HG03354 (cell line): ENCODE measurements at regions not wholly inside any gene's neighbourhood (a gene's known extent, or its start where the extent isn't known, plus 50 kb on each side); places are given as distances from the start of the nearest gene placed in this dataset.
"Not testable (repeated sequence)": the region's sequence is repeated elsewhere in the genome, so short reads cannot be mapped to it uniquely, and the experiment has no call there.

Experiments used
- ATAC-seq: cut with Tn5 transposase; IDR thresholded peaks from one replicate; pipeline ENCODE4 v1.9.1; 2021; ENCODE audit warnings: mild to moderate bottlenecking; ENCODE audit not compliant: unreplicated experiment, poor library complexity, severe bottlenecking

DNA sequence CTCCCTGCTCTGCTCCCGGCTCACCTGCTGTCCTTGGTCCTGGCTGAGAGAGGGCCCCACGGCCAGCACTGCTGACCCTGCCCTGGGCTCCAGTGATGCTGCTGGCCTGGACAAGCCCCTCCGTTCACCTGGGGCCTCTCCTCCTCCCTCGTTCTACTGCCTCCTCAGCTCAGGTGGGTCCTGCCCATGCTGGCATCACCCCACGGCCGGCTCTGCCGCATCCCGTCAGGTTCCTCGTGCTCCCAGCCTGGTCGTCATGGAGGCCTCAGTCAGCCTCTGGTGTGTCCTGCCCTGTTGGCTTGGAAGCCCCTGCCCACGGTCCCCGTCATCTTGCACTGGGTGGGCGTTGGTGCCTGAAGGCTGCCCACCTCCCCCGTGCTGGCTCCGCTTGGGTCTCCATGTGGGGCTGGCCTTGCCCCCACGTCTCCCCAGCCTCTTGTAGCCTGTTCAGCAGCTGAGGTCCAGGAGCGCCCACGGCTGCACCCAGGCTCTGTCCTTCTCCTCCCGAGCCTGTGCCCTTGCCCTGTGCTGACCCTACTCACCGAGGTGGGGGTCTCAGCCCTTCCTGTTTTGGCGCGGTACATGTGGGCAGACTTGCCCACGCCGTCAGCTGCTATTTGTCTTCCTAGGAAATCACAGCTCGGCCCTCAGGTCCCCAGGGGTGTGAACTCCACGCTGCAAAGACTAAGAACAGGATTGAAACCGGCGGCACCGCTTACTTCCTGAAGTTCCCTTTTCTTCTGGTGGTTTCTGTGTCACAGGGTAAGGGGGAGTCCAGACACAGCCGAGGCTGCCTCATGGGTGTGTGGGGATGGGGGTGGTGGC is 121.6 kb downstream of the TMEM121 start:
- ATAC-seq, result no peak

DNA sequence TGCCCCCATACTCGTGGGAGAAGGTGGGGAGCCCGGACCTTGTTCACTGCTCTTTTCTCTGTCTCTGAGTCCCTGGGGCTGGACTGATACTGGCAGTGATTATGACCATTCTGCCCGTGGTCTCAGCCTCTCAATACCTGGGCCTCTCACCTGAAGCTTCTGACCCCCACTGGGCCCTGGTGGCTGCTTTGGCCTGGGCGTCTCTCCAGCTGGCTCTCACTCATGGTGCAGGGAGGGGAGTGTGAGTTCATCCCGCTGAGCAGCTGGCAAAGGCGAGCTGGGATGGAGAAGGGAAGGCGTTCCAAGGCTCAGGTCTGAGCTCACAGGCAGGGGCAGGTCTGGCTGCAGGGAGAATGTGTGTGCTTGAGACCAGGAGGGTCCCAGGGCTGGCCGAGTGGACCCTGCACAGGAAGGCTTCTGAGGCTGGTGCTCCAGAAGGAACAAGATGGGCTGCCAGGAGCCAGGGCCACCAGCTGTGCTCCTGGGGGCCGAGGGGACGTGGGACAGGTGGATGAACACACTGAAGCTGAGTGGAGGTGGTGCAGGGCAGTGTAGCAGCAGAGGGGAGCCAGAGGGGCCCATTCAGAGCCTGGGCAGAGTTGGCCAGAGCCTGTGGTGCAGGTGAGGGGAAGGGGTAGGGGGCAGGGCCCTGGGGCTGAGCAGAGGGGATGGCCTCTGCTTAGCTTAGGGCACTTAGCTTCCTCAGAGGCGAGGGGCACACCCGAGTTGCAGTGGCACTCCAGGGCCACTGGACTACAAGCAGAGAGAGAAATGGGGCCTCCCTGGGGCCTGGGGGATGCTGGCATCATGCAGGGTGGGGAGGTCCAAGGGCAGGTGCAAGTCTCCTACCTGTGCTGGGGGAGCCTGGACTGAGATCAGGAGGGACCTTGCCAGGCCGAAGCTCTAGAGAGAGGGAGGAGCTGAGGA is 122.5 kb downstream of the TMEM121 start:
- not testable (repeated sequence) for ATAC-seq

DNA sequence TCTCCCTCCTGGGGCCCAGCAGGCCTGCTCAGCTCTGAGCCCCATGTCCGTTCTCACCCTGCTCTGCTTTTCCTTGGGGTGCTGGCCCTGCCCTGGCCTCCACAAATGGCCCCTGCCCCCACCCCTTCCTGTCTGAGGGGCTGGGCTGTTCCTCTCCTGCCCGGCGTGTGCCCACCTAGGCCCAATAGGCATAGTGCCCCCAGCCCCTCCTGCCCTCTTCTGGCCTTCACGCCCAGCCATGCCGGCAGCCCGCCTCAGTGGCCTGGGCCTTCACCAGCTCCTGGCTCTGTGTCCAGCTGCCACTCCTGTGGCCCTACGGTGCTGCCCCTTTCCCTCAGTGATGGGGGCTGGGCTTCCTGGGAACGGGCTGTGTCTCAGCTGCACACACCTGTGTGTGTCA is 125.9 kb downstream of the TMEM121 start:
- not testable (repeated sequence) for ATAC-seq

DNA sequence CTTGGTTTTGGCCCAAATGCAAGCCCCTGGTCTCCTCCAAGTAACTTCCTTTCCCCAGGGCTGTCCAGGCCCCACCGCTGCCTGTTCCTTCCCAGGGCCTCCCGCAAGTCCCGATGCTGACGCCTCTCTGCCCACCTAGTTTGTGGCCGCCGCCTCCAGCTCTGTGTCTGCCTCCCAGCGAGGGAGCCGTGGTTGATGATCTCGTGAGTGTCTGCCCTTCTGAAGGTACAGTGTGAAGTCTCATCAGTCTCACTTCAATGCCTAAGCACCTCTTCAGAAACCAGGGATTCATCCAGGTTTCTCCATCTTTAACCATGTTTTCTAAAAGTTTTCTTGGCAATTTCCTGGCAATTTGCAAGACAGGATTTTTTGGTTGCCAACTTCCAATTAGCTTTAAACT is 127.5 kb downstream of the TMEM121 start:
- ATAC-seq, result not testable (repeated sequence)

DNA sequence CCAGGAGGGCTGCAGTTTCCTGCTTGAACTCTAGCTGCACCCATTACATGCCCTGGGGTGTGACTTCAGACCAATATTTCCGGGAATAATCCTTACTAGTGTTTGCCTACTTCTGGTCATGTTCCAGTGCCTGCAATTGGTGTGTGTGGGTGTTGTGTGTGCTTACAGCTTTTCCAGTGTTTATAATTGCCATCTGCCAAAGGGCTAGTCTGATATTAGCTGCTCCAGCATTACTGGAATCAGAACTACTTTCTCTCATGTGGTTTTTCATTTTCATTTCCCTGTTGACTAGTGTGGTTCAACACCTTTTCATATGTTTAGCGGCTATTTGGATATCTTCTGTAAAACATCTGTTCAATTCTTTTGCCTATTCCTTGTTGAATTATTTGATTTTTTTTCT is 132.9 kb downstream of the TMEM121 start:
- ATAC-seq, result not testable (repeated sequence)

DNA sequence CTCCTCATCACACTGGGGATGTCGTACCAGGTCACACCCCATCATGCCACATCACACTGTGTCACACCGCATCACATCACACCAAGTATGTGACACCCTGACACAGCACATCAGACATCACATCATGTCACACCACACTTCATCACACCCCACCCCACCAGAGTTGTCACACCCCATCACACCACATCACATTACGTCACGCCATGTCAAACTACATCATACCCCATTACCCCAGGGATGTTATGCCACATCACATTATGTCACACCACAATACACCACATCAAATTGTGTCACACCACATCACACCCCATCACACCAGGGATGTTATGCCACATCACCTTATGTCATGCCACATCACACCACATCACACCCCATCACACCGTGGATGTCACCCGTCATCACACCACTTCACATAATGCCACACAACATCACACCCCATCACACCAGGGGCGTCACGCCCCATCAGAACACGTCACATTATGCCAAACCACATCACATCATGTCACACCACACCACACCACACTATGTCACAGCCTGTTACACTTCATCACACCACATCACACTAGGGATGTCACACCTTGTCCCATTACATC is 133.6 kb downstream of the TMEM121 start:
- no peak for ATAC-seq

DNA sequence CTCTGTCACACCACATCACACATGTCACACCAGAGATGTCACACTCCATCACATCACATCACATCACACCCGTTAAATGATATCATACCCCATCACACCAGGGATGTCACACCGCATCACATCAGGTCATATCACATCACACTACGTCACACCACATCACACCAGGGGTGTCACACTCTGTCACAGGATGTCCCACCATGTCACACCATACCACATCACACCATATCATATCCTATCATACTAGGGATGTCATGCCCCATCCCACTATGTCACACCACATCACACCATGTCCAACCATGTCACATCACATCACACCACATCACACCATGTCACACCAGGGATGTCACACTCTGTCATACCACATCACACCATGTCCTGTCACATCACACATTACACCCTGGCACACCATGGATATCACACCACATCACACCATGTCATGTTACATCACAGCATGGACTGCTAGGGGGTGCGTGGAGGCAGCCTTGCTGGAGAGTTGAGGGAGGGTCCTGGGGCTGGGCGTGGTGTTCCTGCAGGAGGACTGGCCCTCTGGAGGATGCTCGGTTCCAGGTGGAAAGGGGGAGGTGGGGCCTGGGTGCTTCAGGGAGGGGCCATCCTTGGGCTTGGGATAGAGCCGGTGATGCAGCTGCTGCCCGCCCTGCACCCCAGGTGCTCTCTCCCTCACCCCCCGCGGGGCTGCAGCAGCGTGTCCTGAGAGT is 134.6 kb downstream of the TMEM121 start:
- ATAC-seq, result no peak

DNA sequence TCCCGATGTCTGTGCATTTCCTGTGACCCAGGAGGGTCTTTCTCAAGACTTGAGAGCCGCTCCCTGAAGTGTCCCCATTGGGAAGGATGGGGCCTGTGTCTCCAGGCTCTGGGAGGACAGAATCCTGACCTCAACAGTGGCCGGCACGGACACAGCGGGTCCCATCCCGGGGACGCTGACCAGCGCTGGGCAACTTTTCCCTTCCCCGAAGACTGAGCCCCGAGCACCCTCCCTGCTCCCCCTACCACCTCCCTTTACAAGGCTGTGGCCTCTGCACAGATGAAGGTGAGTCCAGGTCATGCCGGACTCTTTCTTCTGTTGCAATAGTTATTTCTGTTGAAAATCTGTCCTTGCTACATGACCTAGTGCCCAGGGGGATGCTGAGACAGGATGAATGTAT is 135.7 kb downstream of the TMEM121 start:
- not testable (repeated sequence) for ATAC-seq

DNA sequence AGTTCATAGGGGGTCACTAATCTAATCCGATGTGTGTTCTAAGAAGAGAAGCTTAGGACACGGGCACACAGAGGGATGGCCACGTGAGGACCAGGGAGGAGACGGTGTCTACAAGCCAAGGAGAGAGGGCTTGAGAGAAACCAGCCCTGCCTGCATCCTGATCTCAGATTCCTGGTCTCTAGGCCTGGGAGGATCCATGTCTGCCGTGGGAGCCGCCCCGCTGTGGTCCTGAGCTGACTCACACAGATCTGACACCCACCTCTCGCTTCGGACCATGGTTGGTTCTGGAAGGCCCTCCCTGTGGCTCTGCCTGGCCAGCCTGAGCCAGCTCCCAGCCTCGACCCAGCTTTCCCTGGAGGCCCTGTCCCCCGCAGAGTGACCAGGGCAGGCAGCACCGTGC is 136.2 kb downstream of the TMEM121 start:
- ATAC-seq, result not testable (repeated sequence)

DNA sequence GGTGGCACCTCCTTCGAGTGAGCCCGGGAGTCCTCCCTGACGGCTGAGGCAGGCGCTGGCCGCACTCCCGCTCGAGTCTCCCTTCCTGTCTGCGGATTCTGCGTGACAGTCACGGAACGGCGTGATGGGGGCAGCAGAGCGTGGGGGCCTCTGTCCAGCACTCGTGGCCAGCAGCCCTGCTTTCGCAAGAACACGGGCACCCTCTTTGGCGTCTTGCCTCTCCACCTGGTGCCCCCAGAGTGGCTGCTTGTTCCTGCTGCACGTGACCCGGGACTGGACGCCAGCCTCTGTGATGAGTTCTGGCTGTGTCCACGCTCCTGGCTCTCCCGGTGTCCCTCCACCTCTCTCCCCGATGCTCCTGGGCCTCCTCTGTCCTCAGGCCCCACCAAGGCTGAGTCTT is 136.9 kb downstream of the TMEM121 start:
- ATAC-seq, result not testable (repeated sequence)

DNA sequence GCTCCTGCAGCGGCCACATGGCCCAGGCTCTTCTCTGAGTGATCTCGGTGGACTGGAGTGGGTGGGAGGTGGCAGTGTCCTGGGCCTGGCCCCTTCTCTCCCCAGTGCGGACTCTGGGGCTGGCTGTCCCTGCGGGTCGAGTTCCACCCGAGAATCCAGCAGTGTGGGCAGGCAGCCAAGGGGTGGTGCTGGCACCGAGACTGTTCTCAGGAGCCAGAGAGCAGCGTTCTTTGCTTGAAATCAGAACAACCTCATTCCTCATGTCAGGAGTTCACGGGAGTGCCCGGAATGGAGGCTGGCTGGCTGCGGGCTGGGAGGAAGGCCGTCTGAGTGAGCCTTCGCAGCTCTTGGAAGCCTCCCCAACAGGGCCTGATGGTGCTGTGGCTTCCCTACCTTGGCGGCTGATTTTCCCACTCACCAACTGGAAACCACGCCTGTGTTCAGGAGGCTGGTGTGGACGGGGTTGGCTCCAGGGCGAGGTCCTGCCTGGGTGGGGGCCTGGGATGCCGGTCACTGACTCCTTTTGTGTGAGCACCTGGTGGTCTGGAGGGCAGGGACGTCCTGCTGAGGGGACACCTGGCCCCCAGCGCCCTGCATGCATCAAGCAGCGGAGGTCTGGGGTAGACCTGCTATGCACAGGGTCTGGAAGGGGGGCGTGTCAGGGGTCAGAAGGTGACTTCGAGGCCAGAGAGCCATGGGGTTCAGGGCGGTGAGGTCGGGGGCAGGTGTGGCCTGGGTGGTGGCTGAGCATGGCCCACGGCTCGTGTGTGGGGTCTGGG is 137.6 kb downstream of the TMEM121 start:
- ATAC-seq, result not testable (repeated sequence)

DNA sequence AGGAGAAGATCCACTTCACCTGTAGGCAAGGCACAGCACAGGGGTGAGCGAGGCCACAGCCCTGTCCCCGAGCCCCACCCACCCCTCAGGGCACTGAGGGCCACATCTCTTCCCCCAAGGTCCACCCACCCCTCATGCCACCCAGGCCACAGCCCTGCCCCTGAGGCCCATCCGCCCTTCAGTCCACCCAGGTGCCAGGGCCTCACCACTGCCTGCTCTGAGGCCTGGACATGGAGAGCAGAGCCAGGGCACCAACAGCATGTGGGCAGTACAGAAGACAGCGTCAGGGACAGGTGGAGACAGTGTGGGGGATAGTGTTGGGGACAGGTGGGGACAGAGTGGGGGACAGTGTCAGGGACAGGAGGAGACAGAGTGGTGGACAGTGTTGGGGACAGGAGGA is 138.3 kb downstream of the TMEM121 start:
- no peak for ATAC-seq

DNA sequence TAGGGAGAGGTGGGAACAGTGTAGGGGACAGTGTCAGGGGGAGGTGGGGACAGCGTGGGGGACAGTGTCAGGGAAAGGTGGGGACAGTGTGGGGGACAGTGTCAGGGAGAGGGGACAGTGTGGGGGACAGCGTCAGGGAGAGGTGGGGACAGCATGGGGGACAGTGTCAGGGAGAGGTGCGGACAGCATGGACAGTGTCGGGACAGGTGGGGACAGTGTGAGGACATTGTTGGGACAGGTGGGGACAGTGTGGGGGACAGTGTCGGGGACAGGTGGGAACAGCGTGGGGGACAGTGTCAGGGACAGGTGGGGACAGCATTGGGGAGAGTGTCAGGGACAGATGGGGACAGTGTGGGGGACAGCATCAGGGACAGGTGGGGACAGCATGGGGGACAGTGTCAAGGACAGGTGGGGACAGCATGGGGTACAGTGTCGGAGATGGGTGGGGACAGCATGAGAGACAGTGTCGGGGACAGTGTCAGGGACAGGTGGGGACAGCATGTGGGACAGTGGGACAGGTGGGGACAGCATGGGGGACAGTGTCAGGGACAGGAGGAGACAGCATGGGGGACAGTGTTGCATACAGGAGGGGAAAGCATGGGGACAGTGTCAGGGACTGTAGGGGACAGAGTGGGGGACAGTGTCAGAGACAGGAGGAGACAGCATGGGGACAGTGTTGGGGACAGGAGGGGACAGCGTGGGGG is 139.0 kb downstream of the TMEM121 start:
- no peak for ATAC-seq

DNA sequence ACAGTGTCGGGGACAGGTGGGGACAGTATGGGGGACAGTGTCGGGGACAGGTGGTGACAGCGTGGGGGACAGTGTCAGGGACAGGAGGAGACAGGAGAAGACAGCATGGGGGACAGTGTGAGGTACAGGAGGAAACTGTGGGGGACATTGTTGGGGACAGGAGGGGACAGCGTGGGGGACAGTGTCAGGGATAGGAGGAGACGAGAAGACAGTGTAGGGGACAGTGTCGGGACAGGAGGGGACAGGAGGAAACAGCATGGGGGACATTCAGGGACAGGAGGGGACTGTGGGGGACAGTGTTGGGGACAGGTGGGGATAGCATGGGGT is 139.5 kb downstream of the TMEM121 start:
- no peak for ATAC-seq

DNA sequence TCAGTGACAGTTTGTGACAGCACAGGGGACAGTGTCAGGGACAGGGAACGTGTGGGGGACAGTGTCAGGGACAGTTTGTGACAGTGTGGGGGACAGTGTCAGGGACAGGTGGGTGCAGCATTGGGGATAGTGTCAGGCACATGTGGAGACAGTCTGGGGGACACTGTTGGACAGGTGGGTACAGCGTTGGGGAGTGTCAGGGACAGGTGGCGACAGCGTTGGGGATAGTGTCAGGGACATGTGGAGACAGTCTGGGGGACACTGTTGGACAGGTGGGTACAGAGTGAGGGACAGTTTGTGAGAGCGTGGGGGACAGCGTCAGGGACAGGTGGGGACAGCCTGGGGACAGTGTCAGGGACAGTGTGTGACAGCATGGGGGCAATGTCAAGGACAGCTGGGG is 140.0 kb downstream of the TMEM121 start:
- no peak for ATAC-seq

DNA sequence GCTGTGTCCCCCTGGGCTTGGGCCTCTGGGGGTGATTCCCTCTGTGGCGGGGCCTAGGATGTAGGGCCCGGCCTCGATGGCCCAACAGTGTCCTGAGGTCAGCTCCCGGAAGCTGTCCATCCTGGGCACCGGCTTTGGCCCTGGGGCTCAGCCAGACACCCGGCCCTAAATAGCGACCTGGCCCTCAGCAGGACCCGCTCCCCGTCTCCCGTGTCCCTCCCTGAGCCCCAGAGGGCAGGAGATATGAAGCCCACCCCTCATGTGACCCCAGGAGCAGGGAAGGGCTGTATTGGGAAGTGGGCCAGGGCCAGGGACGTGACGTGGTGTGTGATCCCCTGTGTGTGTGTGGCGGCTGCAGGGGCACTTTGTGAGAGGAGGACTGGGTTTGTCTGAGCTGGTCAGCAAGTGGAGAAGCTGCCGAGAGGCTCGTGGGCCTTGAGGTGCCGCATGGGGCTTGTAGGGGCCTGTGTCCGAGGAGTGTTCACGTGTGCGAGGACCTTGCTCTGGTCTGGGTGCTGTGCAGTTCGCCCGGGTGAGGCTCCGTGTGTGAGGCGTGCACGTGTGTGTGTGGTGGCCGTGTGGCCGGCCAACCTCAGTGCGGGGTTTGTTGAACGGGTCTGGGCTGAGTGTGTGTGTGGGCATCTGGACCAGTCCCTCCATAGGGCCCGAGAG is 140.7 kb downstream of the TMEM121 start:
- ATAC-seq, result not testable (repeated sequence)

DNA sequence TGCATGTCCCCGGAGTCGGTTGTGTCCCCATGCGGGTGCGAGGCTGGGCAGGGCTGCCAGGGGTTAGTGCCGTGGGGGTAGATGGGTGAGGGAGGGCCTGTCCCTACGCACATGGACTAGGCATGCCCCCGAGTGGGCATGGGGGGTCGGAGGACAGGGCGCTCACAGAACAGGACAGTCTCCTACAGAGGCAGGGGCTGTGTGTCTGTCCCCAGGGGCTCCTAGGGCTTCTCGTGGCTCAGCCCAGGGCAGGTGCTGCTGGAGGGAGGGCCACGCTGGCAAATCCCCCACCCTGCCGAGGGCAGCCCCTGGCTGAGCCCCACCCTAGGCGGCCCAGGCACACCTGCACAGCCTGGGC is 141.3 kb downstream of the TMEM121 start:
- ATAC-seq, result not testable (repeated sequence)

DNA sequence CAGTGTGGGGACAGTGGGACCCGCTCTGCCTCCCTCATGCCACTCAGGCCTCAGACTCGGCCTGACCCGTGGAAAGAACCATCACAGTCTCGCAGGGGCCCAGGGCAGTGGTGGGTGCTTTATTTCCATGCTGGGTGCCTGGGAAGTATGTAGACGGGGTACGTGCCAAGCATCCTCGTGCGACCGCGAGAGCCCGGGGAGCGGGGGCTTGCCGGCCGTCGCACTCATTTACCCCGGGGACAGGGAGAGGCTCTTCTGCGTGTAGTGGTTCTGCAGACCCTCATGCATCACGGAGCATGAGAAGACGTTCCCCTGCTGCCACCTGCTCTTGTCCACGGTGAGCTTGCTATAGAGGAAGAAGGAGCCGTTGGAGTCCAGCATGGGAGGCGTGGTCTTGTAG is 141.6 kb downstream of the TMEM121 start:
- not testable (repeated sequence) for ATAC-seq
